ENCODE measurements at regions not wholly inside any gene's neighbourhood (a gene's known extent, or its start where the extent isn't known, plus 50 kb on each side); places are given as distances from the start of the nearest gene placed in this dataset.

GRCh38 chr20:56845546-56846086 is 216.5 kb downstream of the TFAP2C start:
- TF ChIP-seq CTCF (IDR thresholded peaks at IDR 0.05) (no peak), POLR2A (IDR thresholded peaks at IDR 0.05) (no peak), EP300 (IDR thresholded peaks at IDR 0.05) (no peak)
